ENCODE measurements at regions not wholly inside any gene's neighbourhood (a gene's known extent, or its start where the extent isn't known, plus 50 kb on each side); places are given as distances from the start of the nearest gene placed in this dataset.

GRCh38 chr16:5500526-5500925, 402.9 kb upstream of the EEF2KMT start:
- no peak for DNase-seq

DNA sequence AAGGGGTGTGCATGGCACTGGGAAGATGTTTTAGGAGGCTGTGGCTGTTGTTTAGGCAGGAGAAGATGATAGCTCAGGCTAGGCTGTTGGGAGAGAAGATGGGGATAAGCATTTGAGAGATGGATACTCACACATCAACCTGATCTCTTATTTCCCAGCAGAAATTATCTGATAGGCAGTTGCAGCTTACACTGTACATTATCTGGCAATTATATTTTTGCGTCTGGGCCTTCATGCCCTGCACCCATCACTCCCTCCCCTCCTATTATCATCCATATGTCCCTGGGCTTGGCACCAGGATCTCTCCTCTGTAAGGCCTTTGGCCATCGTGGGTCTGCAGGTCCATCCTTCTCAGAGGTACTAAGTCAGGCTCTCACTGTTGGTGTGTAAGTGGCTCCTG, 401.0 kb upstream of the EEF2KMT start:
- no peak for DNase-seq

- no peak for DNase-seq
Observed at GRCh38 chr16:5496013-5496412, 398.4 kb upstream of the EEF2KMT start.

GRCh38 chr16:5490499-5490898, 392.9 kb upstream of the EEF2KMT start:
- DNase-seq = peak; percentile 9

DNA sequence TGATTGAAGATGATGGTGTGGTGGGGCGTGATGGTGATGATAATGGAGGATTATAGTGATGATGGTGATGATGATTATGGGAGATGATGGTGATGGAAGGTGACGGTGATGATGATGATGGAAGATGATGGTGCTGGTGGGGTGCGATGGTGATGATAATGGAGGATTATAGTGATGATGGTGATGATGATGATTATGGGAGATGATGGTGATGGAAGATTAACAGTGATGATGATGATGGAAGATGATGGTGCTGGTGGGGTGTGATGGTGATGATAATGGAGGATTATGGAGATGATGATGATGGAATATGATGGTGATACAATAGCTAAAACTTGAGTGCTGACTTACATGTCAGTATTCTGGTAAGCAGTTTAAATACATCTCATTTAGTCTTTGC, 391.0 kb upstream of the EEF2KMT start:
- no peak for DNase-seq

DNA sequence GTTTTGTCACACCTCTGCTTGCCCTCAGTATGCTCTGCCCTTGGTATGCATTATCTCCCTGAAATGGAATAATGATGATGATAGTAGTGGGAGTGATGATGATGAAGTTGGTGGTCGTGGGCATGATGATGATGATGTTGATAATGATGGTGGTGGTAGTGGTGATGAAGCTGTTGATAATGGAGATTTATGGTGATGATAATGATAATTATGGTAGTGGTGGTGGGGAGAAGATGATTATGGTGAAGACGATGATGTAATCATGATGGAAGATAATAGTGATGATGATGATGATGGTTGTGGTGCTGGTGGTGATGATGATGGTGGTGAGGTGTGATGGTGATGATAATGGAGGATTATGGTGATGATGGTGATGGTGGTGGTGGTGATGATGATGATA, 390.1 kb upstream of the EEF2KMT start:
- no peak for DNase-seq

DNA sequence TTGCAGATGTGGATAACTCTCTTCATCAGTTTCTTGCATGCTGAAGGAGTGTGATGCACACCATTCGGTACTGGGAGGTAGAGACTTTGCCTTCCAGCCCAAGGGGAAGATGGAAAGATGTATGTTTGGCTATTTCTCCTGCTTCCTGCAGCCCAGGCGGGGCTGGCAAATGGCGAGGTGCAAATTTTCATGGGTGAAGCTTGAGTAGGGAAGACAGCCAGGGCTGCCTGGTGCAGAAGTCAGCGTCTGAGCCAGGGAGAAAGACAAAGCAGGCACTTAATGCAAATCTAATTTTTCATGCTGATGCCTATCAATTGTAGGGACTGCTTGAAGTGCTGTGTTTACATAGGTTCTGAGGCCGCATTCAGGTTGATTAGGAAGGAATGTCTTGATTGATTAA, 384.7 kb upstream of the EEF2KMT start:
- DNase-seq = no peak

DNA sequence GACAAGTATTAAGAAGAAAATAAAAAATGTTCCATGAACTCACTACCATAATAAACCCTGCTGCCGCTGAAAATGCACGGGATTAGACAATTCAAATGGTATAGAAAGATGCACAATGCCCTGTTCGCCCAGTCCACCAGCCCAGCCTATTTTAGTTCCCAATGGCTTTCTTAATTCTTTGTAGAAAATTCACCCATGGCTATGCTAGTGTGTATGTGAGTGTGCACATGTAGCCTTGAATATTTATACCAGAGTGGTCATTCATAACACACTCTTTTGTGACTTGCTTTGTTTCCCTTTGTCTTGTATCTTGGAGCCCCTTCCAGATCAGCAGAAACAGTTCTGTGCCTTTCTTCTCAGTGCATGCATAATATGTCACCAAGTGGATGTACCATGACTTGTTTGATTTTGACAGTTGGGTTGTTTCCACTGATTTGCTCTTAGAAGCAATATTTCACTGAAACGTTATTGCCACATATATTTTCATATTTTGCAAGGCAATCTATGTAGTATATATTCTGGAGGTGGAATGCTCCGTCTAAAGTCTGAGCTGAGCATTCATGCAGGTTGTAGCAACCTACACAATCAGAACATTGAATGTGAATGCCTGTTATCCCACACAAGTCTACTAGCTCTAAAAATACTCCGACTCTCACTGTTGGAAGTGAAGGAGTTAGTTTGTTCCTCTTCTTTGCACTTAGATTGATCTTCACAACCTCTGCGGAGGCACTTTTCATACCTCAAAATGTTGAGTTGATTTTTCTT, 383.0 kb upstream of the EEF2KMT start:
- DNase-seq = no peak

DNA sequence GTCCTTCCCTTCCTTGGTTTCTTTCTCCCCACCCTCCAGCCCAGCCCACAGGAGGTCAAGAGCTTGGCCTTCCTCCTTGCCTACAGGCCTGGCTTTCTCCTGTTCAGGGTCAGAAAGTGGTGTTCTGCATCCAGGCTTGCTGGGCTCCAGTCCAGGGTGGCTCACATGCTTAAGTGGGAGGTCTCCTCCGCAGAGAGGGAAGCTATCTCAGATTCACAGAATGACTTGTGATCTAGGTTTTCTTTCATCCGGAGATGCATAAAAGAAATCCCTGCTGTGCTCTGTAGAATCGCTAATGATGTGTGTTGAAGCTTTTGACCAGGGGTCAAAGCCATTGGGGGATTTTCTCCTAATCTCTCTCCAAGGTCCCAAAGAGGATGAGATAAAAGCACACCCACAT, 382.3 kb upstream of the EEF2KMT start:
- no peak for DNase-seq

- DNase-seq = no peak
Observed at GRCh38 chr16:5478036-5478435, 380.4 kb upstream of the EEF2KMT start.

GRCh38 chr16:5477251-5477650, 379.7 kb upstream of the EEF2KMT start:
- no peak for DNase-seq

GRCh38 chr16:5472552-5472951, 375.0 kb upstream of the EEF2KMT start:
- DNase-seq = no peak

DNA sequence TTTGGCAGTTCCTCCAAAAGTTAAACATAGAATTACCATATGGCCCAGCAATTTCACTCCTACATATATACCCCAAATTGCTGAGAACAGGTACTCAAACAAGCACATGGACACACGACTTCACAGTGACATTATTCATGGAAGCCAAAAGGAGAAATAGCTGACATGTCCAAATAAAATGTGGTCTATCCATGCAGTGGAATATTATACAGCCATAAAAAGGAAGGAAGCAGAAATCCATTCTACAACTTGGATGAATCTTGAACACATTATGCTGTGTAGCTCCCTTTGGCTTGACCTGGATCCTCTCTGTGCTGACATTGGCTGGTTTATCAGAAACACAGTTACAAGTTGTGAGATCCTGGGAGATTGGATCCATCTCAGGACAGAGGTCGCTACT, 370.9 kb upstream of the EEF2KMT start:
- DNase-seq = no peak

DNA sequence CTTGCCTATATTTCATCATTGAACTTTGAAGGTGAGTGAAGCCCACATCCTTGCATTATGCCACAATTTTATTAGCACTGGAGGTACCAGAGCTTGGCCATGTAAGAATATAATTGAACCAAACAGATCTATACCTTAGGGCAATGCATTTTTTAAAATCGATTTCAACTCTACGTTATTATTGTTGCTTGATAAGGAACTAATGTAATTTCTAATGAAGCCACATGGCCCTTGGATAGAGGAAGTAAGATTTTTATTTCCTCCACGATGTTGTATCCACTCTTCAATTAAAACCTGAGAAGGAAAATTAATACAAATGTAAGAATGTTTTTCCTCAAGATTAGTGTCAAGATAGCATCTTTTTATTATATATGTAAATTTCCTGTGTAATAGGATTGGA, 370.0 kb upstream of the EEF2KMT start:
- DNase-seq = no peak

DNA sequence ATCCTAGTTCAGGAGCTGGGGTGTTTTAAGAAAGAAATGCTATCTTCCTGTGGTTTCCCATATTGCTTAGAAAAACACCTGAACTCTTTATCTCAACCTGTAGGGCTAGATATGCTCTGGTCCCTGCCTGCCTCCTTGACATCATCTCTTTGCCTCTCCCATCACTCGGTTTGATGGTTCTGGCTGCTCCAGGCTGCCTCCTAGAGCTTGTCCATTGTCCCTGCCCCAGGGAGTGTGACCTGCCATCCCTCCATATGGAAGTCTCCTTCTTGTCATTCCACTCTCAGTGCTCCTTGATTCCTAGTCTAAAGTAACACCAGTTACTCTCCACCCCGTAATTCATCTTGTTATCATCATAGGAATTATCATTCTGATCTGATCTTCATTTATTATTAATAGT, 369.0 kb upstream of the EEF2KMT start:
- DNase-seq = no peak

DNA sequence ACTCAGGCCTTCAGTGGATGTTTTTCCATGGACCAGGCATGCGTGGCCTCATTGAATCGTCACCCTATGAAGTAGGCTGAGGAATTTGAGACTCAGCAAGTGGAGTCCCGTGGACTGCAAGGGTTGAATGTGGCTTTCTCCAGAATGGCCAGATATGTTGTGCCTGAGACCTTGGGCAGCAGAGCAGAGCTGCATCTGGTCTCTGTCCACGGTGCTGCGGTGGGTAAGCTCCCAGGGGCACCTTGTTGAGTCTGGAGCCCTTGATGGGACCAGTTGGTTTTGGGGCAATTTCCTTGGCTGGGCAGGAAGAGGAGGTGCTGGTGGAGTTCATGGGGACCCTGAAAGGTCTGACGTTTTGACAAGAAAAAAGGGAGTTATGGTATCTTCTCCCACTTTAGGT, 368.1 kb upstream of the EEF2KMT start:
- DNase-seq = no peak

DNA sequence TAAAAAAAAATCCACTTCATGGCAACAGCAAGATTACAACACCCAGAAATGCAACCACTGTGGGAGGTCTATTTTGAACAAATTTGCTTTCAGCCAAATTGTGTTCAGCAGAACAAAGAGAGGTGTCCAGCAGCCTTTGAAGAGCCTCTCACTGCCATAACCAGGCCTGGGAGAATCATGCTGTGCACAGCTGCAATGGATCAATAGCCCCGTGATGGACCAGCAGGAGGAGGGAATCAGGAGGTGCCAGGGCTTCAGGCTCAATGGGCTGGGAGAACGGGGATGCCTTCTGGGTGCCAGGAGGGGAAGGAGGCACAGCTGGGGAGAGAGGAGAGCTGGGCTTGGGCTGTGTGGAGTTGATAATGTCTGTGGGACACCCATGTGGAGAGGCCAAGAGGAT, 366.2 kb upstream of the EEF2KMT start:
- DNase-seq = no peak

GRCh38 chr16:5461574-5461973, 364.0 kb upstream of the EEF2KMT start:
- no peak for DNase-seq

- no peak for DNase-seq
Observed at GRCh38 chr16:5461141-5461540, 363.5 kb upstream of the EEF2KMT start.

DNA sequence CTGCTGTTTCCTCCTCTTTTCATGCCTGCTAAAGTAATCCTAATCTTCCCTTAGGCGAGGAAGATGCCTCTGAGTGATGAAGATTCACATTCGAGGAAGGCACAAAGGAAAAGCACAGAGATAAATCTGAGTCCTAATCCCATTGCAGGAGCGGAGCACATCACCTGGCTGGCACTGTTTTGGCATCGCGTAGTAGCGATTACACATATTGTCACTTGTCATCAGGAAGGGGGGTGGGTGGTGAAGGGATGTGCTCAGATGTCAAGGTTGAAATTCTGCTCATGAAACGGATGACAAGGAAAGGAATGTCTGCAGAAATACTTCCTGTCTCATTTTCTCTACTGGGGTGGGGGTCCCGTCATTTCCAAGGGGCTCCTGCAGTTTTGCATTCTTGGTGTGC, 363.1 kb upstream of the EEF2KMT start:
- no peak for DNase-seq

GRCh38 chr16:5459863-5460262, 362.3 kb upstream of the EEF2KMT start:
- DNase-seq = no peak

GRCh38 chr16:5455110-5455509, 357.5 kb upstream of the EEF2KMT start:
- DNase-seq = no peak

DNA sequence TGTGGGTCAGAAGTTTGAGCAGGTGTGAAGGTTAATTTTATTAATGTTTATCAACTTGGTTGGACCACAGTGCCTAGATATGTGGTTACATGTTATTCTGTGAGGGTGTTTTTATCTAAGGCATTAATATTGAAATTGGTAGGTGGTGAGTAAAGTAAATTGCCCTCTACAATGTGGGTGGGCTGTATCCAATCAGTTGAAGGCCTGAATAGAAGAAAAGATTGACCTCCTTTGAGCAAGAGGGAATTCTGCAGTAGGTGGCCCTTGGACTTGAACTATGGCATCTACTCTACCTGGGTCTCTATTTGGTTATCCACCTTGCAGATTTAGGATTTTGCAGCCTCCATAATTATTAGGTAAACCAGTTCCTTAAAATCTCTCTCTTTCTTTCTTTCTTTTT, 356.8 kb upstream of the EEF2KMT start:
- no peak for DNase-seq

GRCh38 chr16:5451641-5452040, 354.0 kb upstream of the EEF2KMT start:
- no peak for DNase-seq

DNA sequence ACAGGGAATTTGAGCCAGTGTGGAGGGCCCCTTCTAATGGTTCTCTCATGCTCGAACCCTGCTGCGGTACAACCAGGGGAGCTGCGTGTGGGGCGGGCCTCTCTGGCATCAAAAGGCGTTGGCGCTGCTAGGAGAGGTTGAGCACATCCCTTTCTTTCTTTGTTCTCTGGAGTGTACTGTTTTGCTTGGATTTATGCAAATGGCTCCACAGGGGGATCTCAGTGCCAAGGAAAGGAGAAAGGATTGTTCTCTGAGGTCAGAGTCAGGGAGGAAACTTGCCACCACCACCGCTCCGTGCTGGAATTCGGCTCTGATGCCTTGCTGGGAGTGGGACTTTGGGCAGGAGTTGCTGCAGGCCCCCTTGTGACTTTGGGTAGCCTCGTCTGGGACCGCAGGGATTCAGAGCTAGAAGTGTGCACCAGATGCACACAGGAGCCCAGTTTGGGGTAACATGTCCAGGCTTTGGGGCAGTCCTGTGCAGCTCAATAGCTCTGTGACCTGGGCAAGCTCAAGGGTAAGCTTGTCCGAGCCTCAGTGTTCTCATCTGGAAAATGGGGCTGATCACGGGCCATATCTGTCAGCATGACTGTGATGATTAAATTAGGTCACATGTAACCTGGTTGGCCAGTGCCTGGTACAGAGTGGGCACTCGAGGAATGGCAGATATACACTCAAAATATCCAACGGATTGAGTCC, 353.0 kb upstream of the EEF2KMT start:
- DNase-seq = no peak

Data from MV-4-11 (cell line).